ENCODE measurements at regions not wholly inside any gene's neighbourhood (a gene's known extent, or its start where the extent isn't known, plus 50 kb on each side); places are given as distances from the start of the nearest gene placed in this dataset.

- no peak for DNase-seq (ENCODE audit: low spot score)
These were observed 261.8 kb upstream of the MTNR1B start for GRCh38 chr11:92707665-92708064.

- DNase-seq (ENCODE audit: low spot score) = no peak
These were observed 260.1 kb upstream of the MTNR1B start for GRCh38 chr11:92709329-92709728.

- DNase-seq (ENCODE audit: low spot score) = no peak
These were observed 257.5 kb upstream of the MTNR1B start for GRCh38 chr11:92711926-92712325.

- DNase-seq (ENCODE audit: low spot score) = no peak
These were observed 255.3 kb upstream of the MTNR1B start for GRCh38 chr11:92714111-92714510.

- no peak for DNase-seq (ENCODE audit: low spot score)
These were observed 252.2 kb upstream of the MTNR1B start for GRCh38 chr11:92717240-92717639.

GRCh38 chr11:92720385-92720784 is 249.1 kb upstream of the MTNR1B start:
- no peak for DNase-seq (ENCODE audit: low spot score)

GRCh38 chr11:92725352-92725751 is 244.1 kb upstream of the MTNR1B start:
- DNase-seq (ENCODE audit: low spot score) = no peak

GRCh38 chr11:92727123-92727522 is 242.3 kb upstream of the MTNR1B start:
- no peak for DNase-seq (ENCODE audit: low spot score)

GRCh38 chr11:92727769-92728168 is 241.7 kb upstream of the MTNR1B start:
- no peak for DNase-seq (ENCODE audit: low spot score)

- DNase-seq (ENCODE audit: low spot score) = peak; percentile 35
These were observed 240.8 kb upstream of the MTNR1B start for GRCh38 chr11:92728628-92729027.

GRCh38 chr11:92735039-92735438 is 234.4 kb upstream of the MTNR1B start:
- no peak for DNase-seq (ENCODE audit: low spot score)

GRCh38 chr11:92738276-92738675 is 231.2 kb upstream of the MTNR1B start:
- DNase-seq (ENCODE audit: low spot score) = no peak

GRCh38 chr11:92739041-92739440 is 230.4 kb upstream of the MTNR1B start:
- DNase-seq (ENCODE audit: low spot score) = no peak

GRCh38 chr11:92739491-92739890 is 230.0 kb upstream of the MTNR1B start:
- no peak for DNase-seq (ENCODE audit: low spot score)

GRCh38 chr11:92740276-92740675 is 229.2 kb upstream of the MTNR1B start:
- no peak for DNase-seq (ENCODE audit: low spot score)

- no peak for DNase-seq (ENCODE audit: low spot score)
These were observed 224.4 kb upstream of the MTNR1B start for GRCh38 chr11:92744929-92745585.

GRCh38 chr11:92750794-92751193 is 218.7 kb upstream of the MTNR1B start:
- DNase-seq (ENCODE audit: low spot score) = no peak

GRCh38 chr11:92751594-92751993 is 217.9 kb upstream of the MTNR1B start:
- DNase-seq (ENCODE audit: low spot score) = no peak

GRCh38 chr11:92752122-92752521 is 217.3 kb upstream of the MTNR1B start:
- no peak for DNase-seq (ENCODE audit: low spot score)

- no peak for DNase-seq (ENCODE audit: low spot score)
These were observed 216.3 kb upstream of the MTNR1B start for GRCh38 chr11:92753161-92753560.

GRCh38 chr11:92758241-92758780 is 211.1 kb upstream of the MTNR1B start:
- DNase-seq (ENCODE audit: low spot score) = no peak

- DNase-seq (ENCODE audit: low spot score) = no peak
These were observed 209.8 kb upstream of the MTNR1B start for GRCh38 chr11:92759571-92760214.

GRCh38 chr11:92762121-92762540 is 207.3 kb upstream of the MTNR1B start:
- no peak for DNase-seq (ENCODE audit: low spot score)

- DNase-seq (ENCODE audit: low spot score) = no peak
These were observed 206.1 kb upstream of the MTNR1B start for GRCh38 chr11:92763336-92763735.
